OCI-LY1 (cell line): ENCODE measurements at regions not wholly inside any gene's neighbourhood (a gene's known extent, or its start where the extent isn't known, plus 50 kb on each side); places are given as distances from the start of the nearest gene placed in this dataset.
"Not testable (repeated sequence)": the region's sequence is repeated elsewhere in the genome, so short reads cannot be mapped to it uniquely, and the experiment has no call there.

ENCODE experiments used
- EZH2 ChIP-seq: fragments of 200-600 bp; sonication (generic), shearing (Covaris generic); IDR thresholded peaks from 2 replicates; pipeline ENCODE4 v1.8.0; 2017; ENCODE audit warnings: borderline replicate concordance, mixed run types, mild to moderate bottlenecking, antibody characterized with exemption, low read length, moderate library complexity, mixed read lengths
- TF ChIP-seq, protein P1 (sequence below): fragments of 200-600 bp; sonication (generic), shearing (Covaris generic); IDR thresholded peaks from 2 replicates; pipeline ENCODE4 v1.5.1; 2017; ENCODE audit warnings: mild to moderate bottlenecking, antibody characterized with exemption, low read length, moderate library complexity, mixed read lengths

DNA sequence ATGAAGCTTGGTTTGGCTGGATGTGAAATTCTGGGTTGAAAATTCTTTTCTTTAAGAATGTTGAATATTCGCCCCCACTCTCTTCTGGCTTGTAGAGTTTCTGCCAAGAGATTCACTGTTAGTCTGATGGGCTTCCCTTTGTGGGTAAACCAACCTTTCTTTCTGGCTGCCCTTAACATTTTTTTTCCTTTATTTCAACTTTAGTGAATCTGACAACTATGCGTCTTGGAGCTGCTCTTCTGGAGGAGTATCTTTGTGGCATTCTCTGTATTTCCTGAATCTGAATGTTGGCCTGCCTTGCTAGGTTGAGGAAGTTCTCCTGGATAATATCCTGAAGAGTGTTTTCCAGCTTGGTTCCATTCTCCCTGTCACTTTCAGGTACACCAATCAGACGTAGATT is 751.2 kb upstream of the MEF2C start:
- TF ChIP-seq EZH2, result not testable (repeated sequence)
- TF ChIP-seq, protein P1, sequence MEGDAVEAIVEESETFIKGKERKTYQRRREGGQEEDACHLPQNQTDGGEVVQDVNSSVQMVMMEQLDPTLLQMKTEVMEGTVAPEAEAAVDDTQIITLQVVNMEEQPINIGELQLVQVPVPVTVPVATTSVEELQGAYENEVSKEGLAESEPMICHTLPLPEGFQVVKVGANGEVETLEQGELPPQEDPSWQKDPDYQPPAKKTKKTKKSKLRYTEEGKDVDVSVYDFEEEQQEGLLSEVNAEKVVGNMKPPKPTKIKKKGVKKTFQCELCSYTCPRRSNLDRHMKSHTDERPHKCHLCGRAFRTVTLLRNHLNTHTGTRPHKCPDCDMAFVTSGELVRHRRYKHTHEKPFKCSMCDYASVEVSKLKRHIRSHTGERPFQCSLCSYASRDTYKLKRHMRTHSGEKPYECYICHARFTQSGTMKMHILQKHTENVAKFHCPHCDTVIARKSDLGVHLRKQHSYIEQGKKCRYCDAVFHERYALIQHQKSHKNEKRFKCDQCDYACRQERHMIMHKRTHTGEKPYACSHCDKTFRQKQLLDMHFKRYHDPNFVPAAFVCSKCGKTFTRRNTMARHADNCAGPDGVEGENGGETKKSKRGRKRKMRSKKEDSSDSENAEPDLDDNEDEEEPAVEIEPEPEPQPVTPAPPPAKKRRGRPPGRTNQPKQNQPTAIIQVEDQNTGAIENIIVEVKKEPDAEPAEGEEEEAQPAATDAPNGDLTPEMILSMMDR, result not testable (repeated sequence)
